HG03457 (cell line): ENCODE measurements at regions not wholly inside any gene's neighbourhood (a gene's known extent, or its start where the extent isn't known, plus 50 kb on each side); places are given as distances from the start of the nearest gene placed in this dataset.

ENCODE experiments used
- ATAC-seq: cut with Tn5 transposase; IDR thresholded peaks from one replicate; pipeline ENCODE4 v1.9.1; 2021; ENCODE audit warnings: moderate number of reproducible peaks; ENCODE audit not compliant: unreplicated experiment

- ATAC-seq = no peak
These were observed 301.6 kb downstream of the SLITRK6 start for GRCh38 chr13:85497652-85498051.

DNA sequence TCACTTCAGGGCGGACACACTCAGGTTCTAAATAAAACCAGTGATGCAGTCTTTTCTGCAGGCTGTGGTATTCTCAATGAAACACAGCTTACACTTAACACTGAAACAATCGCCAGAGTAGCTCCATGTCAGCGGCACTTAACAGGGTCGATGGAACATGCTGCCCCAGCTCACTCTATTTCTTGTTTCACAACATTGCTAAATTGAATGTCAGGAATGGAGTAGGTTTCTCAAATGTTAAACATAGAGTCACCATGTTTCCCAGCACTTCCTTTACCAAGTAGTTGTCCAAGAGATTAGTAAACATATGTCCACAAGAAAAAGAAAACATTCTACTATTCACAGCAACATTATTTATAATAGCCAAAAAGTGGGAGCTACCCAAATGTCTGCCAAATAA is 306.9 kb downstream of the SLITRK6 start:
- no peak for ATAC-seq

- ATAC-seq = no peak
These were observed 312.6 kb downstream of the SLITRK6 start for GRCh38 chr13:85486663-85487062.

DNA sequence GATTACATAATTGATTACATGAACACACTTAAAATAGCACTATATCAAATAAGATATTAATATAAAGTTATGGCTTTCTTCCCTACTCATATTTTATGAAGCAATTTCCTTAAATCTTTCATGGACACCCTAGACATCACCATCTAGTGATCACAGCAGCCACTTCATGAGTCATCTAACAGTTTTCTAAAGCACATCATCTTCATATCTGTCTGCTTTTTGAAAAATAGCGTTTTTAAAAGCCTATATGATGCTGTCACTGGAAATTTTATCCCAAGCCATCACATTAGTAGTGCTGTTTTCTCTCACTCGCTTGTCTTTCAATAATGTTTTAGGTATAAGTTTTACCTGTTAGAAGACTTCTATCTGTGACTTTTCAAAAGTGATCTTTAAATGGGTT is 326.1 kb downstream of the SLITRK6 start:
- no peak for ATAC-seq

DNA sequence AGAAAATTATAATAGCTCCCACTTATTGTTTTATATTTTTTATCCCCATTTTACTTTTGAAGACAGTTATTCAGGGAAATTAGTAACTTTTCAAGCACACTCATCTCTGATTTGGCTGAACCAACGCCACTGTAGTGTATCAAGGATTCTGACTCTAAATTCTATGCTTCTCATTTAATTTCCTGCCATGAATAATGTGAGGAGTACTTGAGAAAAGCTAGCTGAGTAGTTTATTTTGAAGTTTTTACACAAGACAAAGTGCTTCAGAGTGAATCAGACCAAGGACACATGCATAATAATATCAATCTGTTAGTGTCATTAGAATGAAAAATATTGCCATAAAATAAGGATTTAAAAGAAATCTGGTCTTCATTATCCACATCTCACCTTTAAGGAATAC is 329.9 kb downstream of the SLITRK6 start:
- ATAC-seq = no peak

DNA sequence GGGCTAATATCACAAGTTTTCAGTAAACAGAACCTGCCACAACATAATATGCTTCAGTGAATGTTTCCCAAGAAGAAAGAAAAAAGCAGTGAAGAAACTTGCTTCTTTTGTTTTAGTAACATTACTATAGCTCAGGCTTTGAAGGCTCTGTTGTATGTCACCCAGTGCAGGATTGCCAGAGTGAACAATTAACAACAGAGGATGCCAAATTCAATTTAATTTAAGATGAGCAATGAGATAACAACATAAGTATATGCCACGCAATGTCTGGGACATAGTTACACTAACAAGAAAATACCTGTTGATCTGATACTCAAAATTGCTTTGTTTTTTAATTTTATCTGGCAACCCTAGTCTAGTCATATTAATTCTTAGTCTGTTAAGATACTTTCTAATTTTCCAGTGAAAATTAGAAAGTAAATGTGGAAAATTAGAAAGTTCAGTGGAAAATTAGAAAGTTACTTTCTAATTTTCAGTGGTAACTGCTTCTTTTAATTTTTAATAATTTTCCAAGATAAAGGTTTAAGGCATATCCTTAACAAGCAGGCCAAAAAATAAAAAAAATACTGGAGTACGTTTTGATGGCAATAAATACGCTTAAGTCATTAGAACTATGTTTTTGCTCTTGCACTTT is 336.3 kb downstream of the SLITRK6 start:
- ATAC-seq = no peak

- ATAC-seq = no peak
These were observed 337.6 kb downstream of the SLITRK6 start for GRCh38 chr13:85461621-85462020.

DNA sequence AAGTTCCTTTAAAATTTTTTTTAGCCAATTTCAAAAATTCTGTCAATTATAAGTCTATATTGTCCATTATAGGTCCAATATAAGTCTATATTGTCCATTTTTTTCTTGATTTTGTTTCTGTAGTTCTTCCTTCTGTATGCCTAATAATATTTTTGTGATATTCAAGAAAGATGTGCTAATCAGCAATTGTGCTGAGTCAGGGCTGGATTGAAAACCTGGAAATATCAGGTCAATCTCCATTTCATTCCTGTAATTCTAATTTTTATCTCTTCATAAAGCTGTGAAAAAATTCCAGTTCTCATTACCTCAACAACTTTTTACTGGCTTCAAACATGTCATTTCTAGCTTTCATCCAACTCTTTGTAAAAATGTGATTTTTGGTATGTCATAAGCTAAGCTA is 353.7 kb downstream of the SLITRK6 start:
- no peak for ATAC-seq

GRCh38 chr13:85441975-85442374 is 357.2 kb downstream of the SLITRK6 start:
- no peak for ATAC-seq

- ATAC-seq = no peak
These were observed 357.9 kb downstream of the SLITRK6 start for GRCh38 chr13:85441364-85441763.

DNA sequence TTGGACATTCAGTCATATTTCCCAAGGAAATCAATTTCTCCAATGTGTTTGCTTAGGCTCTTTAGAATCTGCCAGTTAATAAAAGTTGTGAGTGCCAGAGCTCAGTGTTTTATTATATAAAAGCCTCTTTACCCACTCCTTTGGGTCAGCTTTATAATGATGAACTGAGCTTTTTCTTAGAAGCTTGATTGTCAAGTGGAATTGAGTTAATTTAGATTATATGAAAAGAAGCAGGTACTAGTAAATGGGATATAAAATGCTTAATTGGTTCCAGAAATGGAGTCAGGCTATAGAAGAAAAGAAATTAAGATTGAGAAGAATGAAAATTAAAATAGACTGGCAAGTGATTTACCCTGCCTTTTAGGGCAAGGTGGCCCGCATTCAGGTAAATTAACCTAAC is 363.2 kb downstream of the SLITRK6 start:
- no peak for ATAC-seq

GRCh38 chr13:85434927-85435326 is 364.3 kb downstream of the SLITRK6 start:
- ATAC-seq = no peak

- no peak for ATAC-seq
These were observed 366.3 kb downstream of the SLITRK6 start for GRCh38 chr13:85432881-85433280.

- no peak for ATAC-seq
These were observed 367.5 kb downstream of the SLITRK6 start for GRCh38 chr13:85431720-85432119.

GRCh38 chr13:85430216-85430794 is 368.9 kb downstream of the SLITRK6 start:
- ATAC-seq = no peak

- no peak for ATAC-seq
These were observed 371.8 kb downstream of the SLITRK6 start for GRCh38 chr13:85427416-85427815.

GRCh38 chr13:85420136-85420535 is 379.1 kb downstream of the SLITRK6 start:
- no peak for ATAC-seq

- ATAC-seq = no peak
These were observed 379.6 kb downstream of the SLITRK6 start for GRCh38 chr13:85419611-85420010.

- no peak for ATAC-seq
These were observed 381.4 kb downstream of the SLITRK6 start for GRCh38 chr13:85417807-85418206.

- ATAC-seq = no peak
These were observed 385.6 kb downstream of the SLITRK6 start for GRCh38 chr13:85413664-85414063.

GRCh38 chr13:85412448-85412847 is 386.8 kb downstream of the SLITRK6 start:
- no peak for ATAC-seq

DNA sequence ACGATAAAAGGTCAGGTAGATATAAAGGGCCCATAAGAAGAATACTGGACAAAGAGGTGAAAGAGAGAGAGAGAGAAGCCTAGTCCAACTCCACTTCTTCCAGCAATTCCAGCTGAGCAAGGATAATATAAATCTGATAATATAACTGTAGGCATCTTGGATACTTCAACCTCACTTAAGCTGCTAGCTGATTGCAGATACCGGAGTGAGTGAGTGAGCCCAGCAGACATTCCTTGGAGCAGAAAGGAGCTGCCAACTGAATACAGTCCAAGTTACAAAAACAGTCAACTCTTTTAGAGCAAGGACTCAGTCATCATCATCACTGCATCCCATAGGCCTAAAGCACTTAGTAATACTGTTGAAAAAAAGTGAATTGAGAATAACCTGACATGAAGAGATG is 387.6 kb downstream of the SLITRK6 start:
- no peak for ATAC-seq

DNA sequence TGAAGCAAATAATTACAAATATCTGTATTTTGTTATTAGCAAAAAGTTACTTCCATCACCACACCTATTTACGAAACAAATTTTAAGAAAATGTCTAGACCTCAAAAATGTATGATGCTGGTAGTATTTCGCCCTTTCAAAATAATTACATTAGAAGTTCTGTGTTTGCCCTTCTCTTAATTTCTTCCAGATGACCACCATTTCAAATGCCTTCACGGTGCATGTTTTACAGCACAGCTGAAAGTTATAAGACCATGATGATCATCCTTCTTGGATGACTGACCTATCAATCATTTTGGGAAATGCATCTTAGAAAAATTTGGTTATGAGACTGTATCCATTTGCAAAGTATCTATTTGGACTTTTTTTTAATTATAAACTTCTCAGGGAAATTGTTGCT is 390.8 kb downstream of the SLITRK6 start:
- no peak for ATAC-seq
